DMS53 treated with DMSO at 0.1 percent for 48 hours (cell line): ENCODE measurements at regions not wholly inside any gene's neighbourhood (a gene's known extent, or its start where the extent isn't known, plus 50 kb on each side); places are given as distances from the start of the nearest gene placed in this dataset.
"Not testable (repeated sequence)": the region's sequence is repeated elsewhere in the genome, so short reads cannot be mapped to it uniquely, and the experiment has no call there.

ENCODE experiments used
- DNase-seq: peaks from one replicate; lab custom pipeline; 2025; ENCODE audit not compliant: unreplicated experiment; lab: John Stamatoyannopoulos, UW

- no peak for DNase-seq
Observed at GRCh38 chr3:174536319-174536718, 322.8 kb upstream of the NAALADL2 start.

DNA sequence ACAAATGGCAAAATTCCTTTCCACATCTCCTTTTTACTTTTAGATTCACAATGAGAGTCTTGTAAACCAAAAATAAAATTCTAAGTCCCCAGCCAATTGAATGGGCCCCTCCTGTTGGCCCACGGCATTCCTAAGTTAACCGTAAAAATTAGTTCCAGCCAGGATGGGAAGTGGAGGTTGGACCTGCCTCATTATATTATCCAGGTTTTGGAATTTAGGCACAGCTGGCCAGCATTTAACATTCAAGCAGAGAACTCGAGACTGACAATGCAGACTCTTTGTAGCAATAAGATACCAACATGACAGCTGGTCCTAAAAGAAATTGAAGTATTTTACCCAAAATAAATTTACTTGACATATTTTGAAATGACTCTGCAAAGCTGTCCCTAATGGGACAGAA lies 321.0 kb upstream of the NAALADL2 start:
- DNase-seq, result no peak

DNA sequence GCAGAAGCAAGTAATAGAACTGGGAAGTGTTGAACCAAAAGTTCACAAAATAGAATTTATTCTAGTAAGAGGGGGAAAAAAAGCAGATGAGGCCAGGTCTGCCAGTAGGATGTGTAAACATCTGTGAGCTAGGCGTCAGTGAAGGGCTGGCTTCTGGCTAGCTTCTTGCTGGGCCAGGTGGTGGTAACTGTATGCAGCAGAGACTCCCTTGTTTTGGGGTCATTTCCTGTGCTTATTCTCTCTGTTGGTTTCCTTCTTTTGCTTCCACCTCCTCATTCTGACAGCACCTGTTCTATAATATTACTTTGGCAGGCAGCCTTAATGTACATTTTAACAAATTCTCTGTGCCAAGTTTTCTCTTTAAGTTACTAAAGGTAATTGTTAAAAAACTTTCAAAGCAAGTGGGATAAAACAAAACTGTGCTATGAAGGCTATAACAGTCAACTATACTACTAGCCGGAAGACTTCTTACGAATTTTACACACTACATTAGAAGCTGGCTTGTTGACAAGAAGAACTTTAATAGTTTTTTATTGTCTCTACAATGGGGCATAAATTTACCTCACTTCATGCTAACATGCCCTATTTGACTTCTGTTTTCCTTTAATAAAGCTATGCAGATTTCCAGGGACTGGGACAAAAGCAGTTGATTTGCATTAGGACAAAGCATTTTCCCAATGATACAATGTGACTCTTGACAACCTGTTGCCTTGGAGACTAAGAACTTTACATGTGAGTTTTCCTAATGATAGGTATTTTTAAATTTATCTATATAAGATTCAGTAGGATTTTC lies 318.8 kb upstream of the NAALADL2 start:
- peak; percentile 26 for DNase-seq

- DNase-seq, result no peak
Observed at GRCh38 chr3:174541708-174542315, 317.3 kb upstream of the NAALADL2 start.

GRCh38 chr3:174547801-174548435 lies 311.2 kb upstream of the NAALADL2 start:
- DNase-seq, result no peak

GRCh38 chr3:174548841-174549623 lies 310.1 kb upstream of the NAALADL2 start:
- DNase-seq, result no peak

GRCh38 chr3:174581558-174581957 lies 277.6 kb upstream of the NAALADL2 start:
- no peak for DNase-seq

DNA sequence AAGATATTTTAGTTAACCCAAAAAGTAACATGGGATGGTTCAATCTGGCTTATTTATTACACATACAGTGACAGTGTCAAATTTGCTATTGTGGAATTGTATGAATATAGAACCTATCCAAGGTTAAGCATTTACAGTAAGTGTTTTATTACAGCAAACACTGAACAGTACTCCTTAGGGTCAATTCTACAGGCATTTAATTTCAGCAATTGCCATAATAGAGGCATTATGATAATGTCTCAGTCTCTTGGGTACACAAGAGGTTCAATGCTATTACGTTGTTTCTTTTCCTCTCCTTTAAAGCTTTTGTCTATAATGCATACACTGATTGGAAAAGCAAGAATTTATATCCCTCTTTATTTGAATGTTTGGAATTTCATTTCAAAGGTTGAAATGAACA lies 275.7 kb upstream of the NAALADL2 start:
- no peak for DNase-seq

DNA sequence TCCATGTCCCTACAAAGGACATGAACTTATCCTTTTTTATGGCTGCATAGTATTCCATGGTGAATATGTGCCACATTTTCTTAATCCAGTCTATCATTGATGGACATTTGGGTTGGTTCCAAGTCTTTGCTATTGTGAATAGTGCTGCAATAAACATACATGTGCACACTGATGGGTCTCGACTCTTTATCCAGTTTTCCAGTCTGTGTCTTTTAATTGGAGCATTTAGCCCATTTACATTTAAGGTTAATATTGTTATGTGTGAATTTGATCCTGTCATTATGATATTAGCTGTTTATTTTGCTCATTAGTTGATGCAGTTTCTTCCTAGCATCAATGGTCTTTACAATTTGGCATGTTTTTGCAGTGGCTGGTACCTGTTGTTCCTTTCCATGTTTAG lies 272.0 kb upstream of the NAALADL2 start:
- not testable (repeated sequence) for DNase-seq

DNA sequence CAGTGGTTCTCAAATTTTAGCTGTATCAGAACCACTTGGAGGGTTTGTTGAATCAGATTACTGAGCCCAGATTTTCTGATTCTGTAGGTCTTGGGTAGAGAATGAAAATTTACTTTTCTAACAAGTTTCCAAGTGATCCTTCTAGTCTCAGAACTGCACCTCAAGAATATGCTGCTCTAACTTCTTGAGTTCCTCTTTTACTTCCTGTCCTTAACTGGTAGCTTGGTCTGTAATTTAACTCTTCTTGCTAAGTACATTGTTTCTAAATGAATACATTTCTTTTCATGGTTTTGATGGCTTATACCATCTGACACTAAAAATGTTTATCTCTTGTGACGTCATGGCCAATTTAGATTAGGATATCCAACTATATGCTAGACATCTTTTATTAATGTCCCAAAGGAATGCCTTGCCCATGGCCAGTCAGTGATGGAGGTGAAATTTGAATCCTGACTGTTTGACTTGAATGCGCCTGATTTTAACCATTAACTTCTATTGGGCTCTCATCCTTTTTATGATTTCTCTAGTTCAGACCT lies 262.6 kb upstream of the NAALADL2 start:
- no peak for DNase-seq

GRCh38 chr3:174598885-174599439 lies 260.2 kb upstream of the NAALADL2 start:
- no peak for DNase-seq

- DNase-seq, result no peak
Observed at GRCh38 chr3:174613173-174613572, 246.0 kb upstream of the NAALADL2 start.

GRCh38 chr3:174614036-174614435 lies 245.1 kb upstream of the NAALADL2 start:
- DNase-seq, result no peak

DNA sequence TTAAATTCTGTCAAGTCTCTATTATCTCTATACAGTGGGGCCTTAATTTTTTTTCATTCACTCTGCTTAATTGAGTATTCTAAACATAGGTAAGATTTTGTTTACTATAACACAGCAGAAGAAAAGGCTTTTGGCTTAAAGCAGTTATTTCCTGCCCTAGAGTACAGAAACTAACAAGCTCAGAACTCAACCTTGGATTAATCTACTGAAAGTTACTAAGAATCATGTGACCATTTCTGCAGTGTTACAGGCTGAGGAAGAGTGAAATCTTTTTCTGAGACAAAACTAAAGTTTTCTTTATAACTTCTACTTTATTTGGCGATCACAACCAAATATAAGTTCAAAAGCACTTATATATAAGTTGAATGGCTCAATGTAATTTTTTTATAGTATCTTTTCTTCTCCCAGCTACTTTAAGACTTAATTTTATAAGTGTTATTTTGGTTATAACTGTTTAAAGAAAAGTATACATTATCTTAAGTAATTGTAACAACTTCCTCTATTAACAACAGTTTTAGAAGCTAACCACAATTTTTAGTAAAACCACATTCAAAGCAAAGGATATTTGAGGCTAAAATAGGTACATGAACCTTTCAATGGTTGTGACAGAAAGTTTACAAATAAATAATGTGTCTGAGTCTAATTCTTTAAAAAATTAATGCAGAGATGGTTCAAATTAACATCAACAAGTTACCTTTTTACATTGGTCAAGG lies 240.6 kb upstream of the NAALADL2 start:
- no peak for DNase-seq

GRCh38 chr3:174619239-174619638 lies 239.9 kb upstream of the NAALADL2 start:
- no peak for DNase-seq

DNA sequence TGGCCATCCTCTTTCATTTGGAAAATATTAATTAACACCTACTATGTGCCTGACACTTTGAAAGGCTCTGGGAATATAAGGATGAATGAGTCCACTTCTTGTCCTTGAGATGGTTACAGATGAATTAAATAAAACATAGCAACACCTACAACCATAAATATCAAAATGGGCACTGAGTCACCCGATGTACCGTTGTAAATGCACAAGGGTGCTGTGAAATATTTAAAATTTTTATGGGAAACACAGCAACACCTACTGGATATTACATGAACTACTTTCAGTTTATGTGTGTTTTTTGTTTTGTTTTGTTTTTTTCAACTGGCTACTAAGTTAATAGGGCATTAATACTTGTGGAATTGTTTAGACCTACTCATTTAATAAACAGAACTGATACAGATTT lies 239.0 kb upstream of the NAALADL2 start:
- no peak for DNase-seq

DNA sequence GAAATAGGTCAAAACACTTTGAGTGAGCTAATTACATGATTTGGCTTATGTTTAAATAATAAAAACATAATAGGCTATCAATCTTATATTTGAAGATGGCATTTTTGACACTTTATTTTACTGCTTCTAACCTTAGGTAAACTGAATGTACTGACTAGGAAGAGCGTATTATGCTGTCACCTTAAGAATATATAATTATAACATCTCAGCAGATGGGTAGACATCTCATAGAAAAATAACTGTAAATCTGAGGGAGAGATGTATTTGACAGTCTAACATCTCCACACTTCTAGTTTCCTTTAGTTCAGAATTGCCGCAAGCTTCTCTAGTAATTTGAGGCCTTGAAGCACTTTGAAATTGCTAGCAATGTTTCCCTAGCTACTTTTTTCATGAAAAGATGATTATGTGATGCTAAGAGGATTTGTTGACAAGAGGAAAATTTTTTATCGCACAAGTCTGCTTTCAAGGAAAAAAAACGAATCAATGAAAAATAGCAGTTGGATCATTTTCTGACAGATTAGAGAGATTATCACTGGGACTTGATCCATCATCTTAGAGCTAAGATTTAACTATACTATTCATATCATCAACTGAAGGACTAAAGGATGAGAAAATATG lies 238.2 kb upstream of the NAALADL2 start:
- no peak for DNase-seq

GRCh38 chr3:174633342-174633741 lies 225.8 kb upstream of the NAALADL2 start:
- DNase-seq, result no peak

DNA sequence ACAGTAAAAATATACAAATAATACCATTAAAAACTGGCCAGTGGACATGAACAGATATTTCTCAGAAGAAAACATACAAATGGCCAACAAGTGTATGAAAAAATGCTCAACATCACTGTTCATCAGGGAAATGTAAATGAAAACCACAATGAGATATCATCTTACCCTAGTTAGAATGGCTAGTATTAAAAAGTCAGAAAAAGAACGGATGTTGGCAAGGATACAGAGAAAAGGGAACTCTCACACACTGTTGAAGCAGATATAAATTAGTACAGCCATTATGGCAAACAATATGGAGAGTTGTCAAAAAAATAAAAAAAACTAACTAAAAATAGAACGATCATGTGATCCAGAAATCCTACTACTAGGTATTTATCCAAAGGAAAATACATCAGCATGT lies 222.7 kb upstream of the NAALADL2 start:
- DNase-seq, result no peak

- DNase-seq, result no peak
Observed at GRCh38 chr3:174639406-174639805, 219.7 kb upstream of the NAALADL2 start.
